Osteoblast (primary cell): ENCODE measurements at regions not wholly inside any gene's neighbourhood (a gene's known extent, or its start where the extent isn't known, plus 50 kb on each side); places are given as distances from the start of the nearest gene placed in this dataset.

Experiments used
- DNase-seq: peaks from one replicate; pipeline ENCODE4 v3.0.0; 2011; ENCODE audit warnings: low spot score, mixed read lengths; ENCODE audit not compliant: insufficient read length; ENCODE audit errors: missing footprints
- H2AFZ ChIP-seq: 2 replicates; pipeline ENCODE4 v1.6.0; 2011; ENCODE audit warnings: mild to moderate bottlenecking, low read length
- H3K27ac ChIP-seq: 2 replicates; pipeline ENCODE4 v1.5.1; 2011; ENCODE audit warnings: mild to moderate bottlenecking, low read depth, low read length, moderate library complexity
- H3K27me3 ChIP-seq: 2 replicates; pipeline ENCODE4 v1.6.0; 2012; ENCODE audit warnings: mild to moderate bottlenecking, control low read depth, inconsistent platforms, low read length, moderate library complexity; ENCODE audit not compliant: insufficient read depth
- H3K36me3 ChIP-seq: 2 replicates; pipeline ENCODE4 v1.5.1; 2011; ENCODE audit warnings: mild to moderate bottlenecking, low read length, control low read depth, moderate library complexity; ENCODE audit not compliant: insufficient read depth
- H3K4me1 ChIP-seq: 2 replicates; pipeline ENCODE4 v1.5.1; 2011; ENCODE audit warnings: mild to moderate bottlenecking, low read length, control low read depth, moderate library complexity; ENCODE audit not compliant: insufficient read depth
- H3K4me2 ChIP-seq: 2 replicates; pipeline ENCODE4 v1.6.0; 2011; ENCODE audit warnings: mild to moderate bottlenecking, low read length; ENCODE audit not compliant: insufficient read depth
- H3K4me3 ChIP-seq: fragments of 200-600 bp; sonication (generic); 3 replicates; pipeline ENCODE4 v1.5.1; 2012; ENCODE audit warnings: mild to moderate bottlenecking, low read length, inconsistent platforms; ENCODE audit not compliant: insufficient read depth
- H3K79me2 ChIP-seq: 2 replicates; pipeline ENCODE4 v1.6.0; 2012; ENCODE audit warnings: mild to moderate bottlenecking, low read length, control low read depth, inconsistent platforms; ENCODE audit not compliant: insufficient read depth
- H3K9me3 ChIP-seq: 2 replicates; pipeline ENCODE4 v1.5.1; 2011; ENCODE audit warnings: low read depth, low read length, control low read depth
- H4K20me1 ChIP-seq: 2 replicates; pipeline ENCODE4 v1.6.0; 2012; ENCODE audit warnings: mild to moderate bottlenecking, low read length, control low read depth; ENCODE audit not compliant: insufficient read depth
- TF ChIP-seq, protein P1 (sequence below): IDR thresholded peaks from 2 replicates; pipeline ENCODE4 v1.5.1; 2011; ENCODE audit warnings: mild to moderate bottlenecking, low read depth, low read length, moderate library complexity; ENCODE audit errors: extremely low read depth

GRCh38 chr9:32698706-32699277, 63.3 kb upstream of the TAF1L start:
- Histone ChIP-seq H3K36me3 (no peaks in the 10 kb centered on the region), H2AFZ (no peak overlapping the region), H3K27ac (no peak overlapping the region), H3K9me3 (no peaks in the 10 kb centered on the region), H3K4me2 (no peak overlapping the region), H3K79me2 (no peaks in the 10 kb centered on the region), H3K4me1 (no peaks in the 10 kb centered on the region), H3K4me3 (no peak overlapping the region), H4K20me1 (no peaks in the 10 kb centered on the region), H3K27me3 (no peaks in the 10 kb centered on the region)
- TF ChIP-seq, protein P1, sequence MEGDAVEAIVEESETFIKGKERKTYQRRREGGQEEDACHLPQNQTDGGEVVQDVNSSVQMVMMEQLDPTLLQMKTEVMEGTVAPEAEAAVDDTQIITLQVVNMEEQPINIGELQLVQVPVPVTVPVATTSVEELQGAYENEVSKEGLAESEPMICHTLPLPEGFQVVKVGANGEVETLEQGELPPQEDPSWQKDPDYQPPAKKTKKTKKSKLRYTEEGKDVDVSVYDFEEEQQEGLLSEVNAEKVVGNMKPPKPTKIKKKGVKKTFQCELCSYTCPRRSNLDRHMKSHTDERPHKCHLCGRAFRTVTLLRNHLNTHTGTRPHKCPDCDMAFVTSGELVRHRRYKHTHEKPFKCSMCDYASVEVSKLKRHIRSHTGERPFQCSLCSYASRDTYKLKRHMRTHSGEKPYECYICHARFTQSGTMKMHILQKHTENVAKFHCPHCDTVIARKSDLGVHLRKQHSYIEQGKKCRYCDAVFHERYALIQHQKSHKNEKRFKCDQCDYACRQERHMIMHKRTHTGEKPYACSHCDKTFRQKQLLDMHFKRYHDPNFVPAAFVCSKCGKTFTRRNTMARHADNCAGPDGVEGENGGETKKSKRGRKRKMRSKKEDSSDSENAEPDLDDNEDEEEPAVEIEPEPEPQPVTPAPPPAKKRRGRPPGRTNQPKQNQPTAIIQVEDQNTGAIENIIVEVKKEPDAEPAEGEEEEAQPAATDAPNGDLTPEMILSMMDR: no peak
- no peak for DNase-seq

GRCh38 chr9:32701321-32702022, 66.0 kb upstream of the TAF1L start:
- Histone ChIP-seq H3K36me3 (no peaks in the 10 kb centered on the region), H3K27me3 (no peaks in the 10 kb centered on the region), H3K4me2 (no peak overlapping the region), H3K9me3 (no peaks in the 10 kb centered on the region), H4K20me1 (no peaks in the 10 kb centered on the region), H3K79me2 (no peaks in the 10 kb centered on the region), H3K27ac (no peak overlapping the region), H3K4me3 (no peak overlapping the region), H2AFZ (no peak overlapping the region), H3K4me1 (peaks cover 5% of the 10 kb centered on the region)
- TF ChIP-seq, protein P1: no peak
- no peak for DNase-seq

- Histone ChIP-seq H3K27ac (no peak overlapping the region), H3K36me3 (no peaks in the 10 kb centered on the region), H3K4me3 (no peak overlapping the region), H2AFZ (no peak overlapping the region), H3K79me2 (no peaks in the 10 kb centered on the region), H3K4me2 (no peak overlapping the region), H3K27me3 (no peaks in the 10 kb centered on the region), H3K9me3 (no peaks in the 10 kb centered on the region), H4K20me1 (no peaks in the 10 kb centered on the region), H3K4me1 (peaks cover 5% of the 10 kb centered on the region)
- no peak for DNase-seq
- TF ChIP-seq, protein P1: peak; percentile 18
Measured at GRCh38 chr9:32703635-32704034, 68.2 kb upstream of the TAF1L start.

DNA sequence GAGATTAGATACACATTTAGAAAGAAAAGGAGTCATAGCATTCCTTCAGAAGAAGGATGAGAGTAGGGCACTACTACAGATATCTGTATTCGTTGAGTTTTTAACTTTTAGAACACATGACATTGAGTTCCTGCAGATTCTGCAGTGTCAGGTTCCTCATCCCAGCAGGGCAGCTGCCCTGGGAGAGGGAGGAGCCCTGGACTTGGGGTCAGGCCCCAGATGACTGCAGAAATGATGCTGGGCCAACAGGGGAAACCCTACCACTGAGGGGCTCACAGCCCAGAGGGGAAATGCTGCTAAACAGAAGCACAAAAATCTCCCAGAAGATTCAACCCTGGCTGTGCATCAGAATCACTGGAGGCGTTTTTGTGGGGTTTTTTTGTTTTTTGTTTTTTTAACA, 68.9 kb upstream of the TAF1L start:
- peaks cover 5% of the 10 kb centered on the region for H3K4me1 ChIP-seq
- H3K4me2 ChIP-seq: no peak overlapping the region
- no peak for DNase-seq

More for the DNA sequence above, 68.9 kb upstream of the TAF1L start:
- TF ChIP-seq, protein P1: no peak
- H3K27me3 ChIP-seq: no peaks in the 10 kb centered on the region
- H3K9me3 ChIP-seq: no peaks in the 10 kb centered on the region
- H3K79me2 ChIP-seq: no peaks in the 10 kb centered on the region
- no peaks in the 10 kb centered on the region for H4K20me1 ChIP-seq
- no peak overlapping the region for H2AFZ ChIP-seq
- no peak overlapping the region for H3K4me3 ChIP-seq
- H3K27ac ChIP-seq: no peak overlapping the region
- H3K36me3 ChIP-seq: no peaks in the 10 kb centered on the region
